Esophagus squamous epithelium (tissue), 5 donors: ENCODE measurements at regions not wholly inside any gene's neighbourhood (a gene's known extent, or its start where the extent isn't known, plus 50 kb on each side); places are given as distances from the start of the nearest gene placed in this dataset.
"Not testable (repeated sequence)": the region's sequence is repeated elsewhere in the genome, so short reads cannot be mapped to it uniquely, and the experiment has no call there.

Source experiments
- DNase-seq: peaks from one replicate; lab custom pipeline; 2025; lab: John Stamatoyannopoulos, UW
- H3K27ac ChIP-seq, 4 donors: fragments of 200-600 bp; sonication (generic); one replicate each; pipeline ENCODE4 v1.5.1; 2016 to 2019; ENCODE audit warnings: mild to moderate bottlenecking in 1 of 4
- H3K27me3 ChIP-seq, 4 donors: fragments of 200-600 bp; sonication (generic); 1 replicate in 3 of 4; 2 replicates in 1 of 4; pipeline versions ENCODE4 v1.5.1 to v1.6.0; 2017 to 2021; ENCODE audit warnings: antibody characterized with exemption in 1 of 4
- H3K36me3 ChIP-seq, 3 donors: fragments of 200-600 bp; sonication (generic); one replicate each; pipeline ENCODE4 v1.5.1; 2016 to 2019
- H3K4me1 ChIP-seq, 3 donors: fragments of 200-600 bp; sonication (generic); one replicate each; pipeline ENCODE4 v1.5.1; 2017 to 2019
- H3K4me3 ChIP-seq, 4 donors: fragments of 200-600 bp; sonication (generic); 1 replicate in 3 of 4; 2 replicates in 1 of 4; pipeline ENCODE4 v1.5.1; 2016 to 2019; ENCODE audit warnings: mild to moderate bottlenecking in 2 of 4, moderate library complexity in 1 of 4
- H3K9me3 ChIP-seq, 3 donors: fragments of 200-600 bp; sonication (generic); one replicate each; pipeline ENCODE4 v1.5.1; 2016 to 2019
- POLR2A ChIP-seq, 4 donors: fragments of 450-650 bp; IDR thresholded peaks; one replicate each; pipeline ENCODE4 v1.6.1; 2017; ENCODE audit warnings: antibody characterized with exemption in 4 of 4, mild to moderate bottlenecking in 4 of 4, moderate library complexity in 3 of 4
- WGBS, 2 donors: methylation state at CpG; one replicate each; pipeline ENCODE4 v1.1.5; 2018; 5-methylcytosine and 5-hydroxymethylcytosine counted together
- intact Hi-C: fragments of 100-400 bp; cut with DNase I; formaldehyde crosslinking; loops from one replicate; pipeline ENCODE4 v1.15.0; 2022
- TF ChIP-seq, protein P1 (sequence below), 6 experiments: fragments of 450-650 bp in 4 of 6; fragments of 200-600 bp in 2 of 6; sonication (generic) in 2 of 6; IDR thresholded peaks; one replicate each; pipeline ENCODE4 v1.5.1; 2016 to 2019; ENCODE audit warnings: antibody characterized with exemption in 6 of 6, mild to moderate bottlenecking in 4 of 6, moderate library complexity in 4 of 6
- donor health status: DM: yes; HTN: yes; CAD: no.

DNA sequence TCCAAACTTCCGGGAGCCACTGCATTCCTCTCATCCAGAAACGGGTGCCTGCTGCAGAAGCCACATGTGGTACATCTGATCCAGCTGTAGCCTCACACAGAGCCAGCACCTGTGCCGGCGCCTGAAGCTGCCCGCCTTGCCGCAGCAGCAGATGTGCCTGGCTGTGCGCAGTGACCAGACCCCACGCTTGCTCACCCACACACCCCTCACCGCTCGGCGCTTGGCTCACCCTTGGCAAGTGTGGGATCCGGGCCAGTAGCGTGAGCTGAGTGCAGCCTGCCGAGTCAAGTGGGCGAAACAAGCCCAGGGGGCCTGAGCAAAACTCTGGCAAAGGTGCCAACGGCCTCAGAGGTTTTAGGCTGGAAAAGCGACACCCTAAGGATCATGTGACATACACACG is 220.1 kb upstream of the TMEFF2 start:
- no peaks in the 10 kb centered on the region for H3K27me3 ChIP-seq
- no peak for DNase-seq
- TF ChIP-seq, protein P1, sequence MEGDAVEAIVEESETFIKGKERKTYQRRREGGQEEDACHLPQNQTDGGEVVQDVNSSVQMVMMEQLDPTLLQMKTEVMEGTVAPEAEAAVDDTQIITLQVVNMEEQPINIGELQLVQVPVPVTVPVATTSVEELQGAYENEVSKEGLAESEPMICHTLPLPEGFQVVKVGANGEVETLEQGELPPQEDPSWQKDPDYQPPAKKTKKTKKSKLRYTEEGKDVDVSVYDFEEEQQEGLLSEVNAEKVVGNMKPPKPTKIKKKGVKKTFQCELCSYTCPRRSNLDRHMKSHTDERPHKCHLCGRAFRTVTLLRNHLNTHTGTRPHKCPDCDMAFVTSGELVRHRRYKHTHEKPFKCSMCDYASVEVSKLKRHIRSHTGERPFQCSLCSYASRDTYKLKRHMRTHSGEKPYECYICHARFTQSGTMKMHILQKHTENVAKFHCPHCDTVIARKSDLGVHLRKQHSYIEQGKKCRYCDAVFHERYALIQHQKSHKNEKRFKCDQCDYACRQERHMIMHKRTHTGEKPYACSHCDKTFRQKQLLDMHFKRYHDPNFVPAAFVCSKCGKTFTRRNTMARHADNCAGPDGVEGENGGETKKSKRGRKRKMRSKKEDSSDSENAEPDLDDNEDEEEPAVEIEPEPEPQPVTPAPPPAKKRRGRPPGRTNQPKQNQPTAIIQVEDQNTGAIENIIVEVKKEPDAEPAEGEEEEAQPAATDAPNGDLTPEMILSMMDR (IDR thresholded peaks at IDR 0.05): no peak
- TF ChIP-seq POLR2A (IDR thresholded peaks at IDR 0.05): no peak
- H3K4me1 ChIP-seq: no peaks in the 10 kb centered on the region
- no peaks in the 10 kb centered on the region for H3K36me3 ChIP-seq
- H3K27ac ChIP-seq: no peak overlapping the region
- no peak overlapping the region for H3K4me3 ChIP-seq
- H3K9me3 ChIP-seq: no peaks in the 10 kb centered on the region
- WGBS, 2 donors: 68 to 81% methylated on average over 3 to 9 of the region's 18 CpGs
- intact Hi-C loops: no loop called here

DNA sequence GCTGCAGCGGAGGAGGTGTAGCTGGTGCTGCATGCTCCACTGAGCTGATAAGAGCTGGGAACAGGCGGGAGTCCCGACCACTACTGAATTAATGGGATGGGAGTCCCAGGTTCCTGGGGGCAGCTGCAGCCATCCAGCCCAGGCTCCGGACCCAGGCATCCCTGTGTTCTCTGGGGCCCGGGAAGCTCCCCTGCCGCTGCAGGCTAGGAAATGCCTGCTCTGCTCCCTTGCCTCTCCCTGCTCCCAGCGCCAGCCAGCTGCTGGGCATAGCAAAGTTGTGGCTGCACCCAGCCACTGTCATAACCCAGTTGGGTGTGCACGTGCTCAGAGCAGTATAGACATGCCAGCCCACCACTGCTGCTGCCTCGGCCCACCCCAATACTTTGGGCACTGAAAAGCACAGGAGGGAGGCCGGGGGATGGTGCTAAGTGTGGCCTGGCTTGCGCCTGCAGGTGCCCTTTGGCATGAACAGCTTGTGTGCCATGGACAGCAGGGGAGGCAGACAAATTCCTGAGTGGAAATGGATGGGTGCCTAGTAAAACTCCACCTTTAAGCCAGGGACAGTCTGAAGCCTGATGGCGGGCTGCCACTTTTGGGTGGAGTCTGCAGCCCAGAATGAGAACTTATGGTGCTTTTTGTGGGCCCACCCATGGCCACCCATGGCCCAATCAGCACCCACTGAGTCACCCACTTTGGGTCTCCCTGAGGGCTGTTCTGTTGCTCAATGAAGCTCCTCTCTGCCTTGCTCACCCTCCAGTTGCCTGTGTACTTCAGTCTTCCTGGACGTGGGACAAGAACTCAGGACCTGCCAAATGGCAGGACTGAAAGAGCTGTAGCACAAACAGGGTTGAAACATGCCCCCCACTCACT is 219.3 kb upstream of the TMEFF2 start:
- Histone ChIP-seq H3K4me1 (no peaks in the 10 kb centered on the region), H3K27me3 (no peaks in the 10 kb centered on the region), H3K4me3 (no peak overlapping the region), H3K36me3 (no peaks in the 10 kb centered on the region), H3K9me3 (no peaks in the 10 kb centered on the region), H3K27ac (no peak overlapping the region)
- no peak for DNase-seq
- TF ChIP-seq, protein P1 (IDR thresholded peaks at IDR 0.05): no peak
- TF ChIP-seq POLR2A (IDR thresholded peaks at IDR 0.05): no peak
- intact Hi-C loops: no loop called here
- WGBS, 2 donors: 20 to 83% methylated on average over 1 to 6 of the region's 13 CpGs

DNA sequence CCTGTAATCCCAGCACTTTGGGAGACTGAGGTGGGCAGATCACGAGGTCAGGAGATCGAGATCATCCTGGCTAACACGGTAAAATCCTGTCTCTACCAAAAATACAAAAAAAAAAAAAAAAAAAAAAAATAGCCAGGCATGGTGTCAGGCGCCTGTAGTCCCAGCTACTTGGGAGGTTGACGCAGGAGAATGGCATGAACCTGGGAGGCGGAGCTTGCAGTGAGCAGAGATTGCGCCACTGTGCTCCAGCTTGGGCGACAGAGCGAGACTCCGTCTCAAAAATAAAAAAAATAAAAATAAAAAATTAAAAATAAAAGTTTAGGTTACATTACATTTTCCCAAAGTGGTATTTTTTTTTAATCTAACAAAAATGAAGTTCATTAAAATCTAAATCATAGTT is 218.1 kb upstream of the TMEFF2 start:
- WGBS, 2 donors: 72 to 77% methylated on average over 10 of the region's 10 CpGs

DNA sequence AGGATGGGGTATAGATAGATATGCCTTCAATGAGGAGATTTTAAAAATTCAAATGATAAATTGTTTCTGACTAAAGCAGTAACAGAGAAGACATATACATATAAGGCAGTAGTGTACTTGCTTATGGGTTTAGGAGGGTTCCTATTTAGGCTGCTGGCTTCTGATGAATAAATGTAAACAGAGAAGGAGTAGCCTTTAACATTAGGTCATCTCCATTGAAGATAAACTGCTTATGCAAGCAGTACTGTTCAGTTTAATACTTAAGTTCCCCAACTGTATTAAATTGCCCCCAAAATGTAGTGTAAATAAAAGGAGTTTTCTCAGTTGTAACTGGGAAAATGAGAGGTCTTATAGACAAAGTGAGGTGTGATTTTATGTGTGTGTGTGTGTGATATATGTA is 217.7 kb upstream of the TMEFF2 start:
- TF ChIP-seq, protein P1 (IDR thresholded peaks at IDR 0.05): no peak
- no peak for TF ChIP-seq POLR2A (IDR thresholded peaks at IDR 0.05)
- intact Hi-C loops: no loop called here
- H3K36me3 ChIP-seq: no peaks in the 10 kb centered on the region

More for the DNA sequence above, 218.1 kb upstream of the TMEFF2 start:
- intact Hi-C loops, H3K27ac ChIP-seq, H3K27me3 ChIP-seq, H3K9me3 ChIP-seq, DNase-seq, H3K36me3 ChIP-seq, H3K4me3 ChIP-seq, H3K4me1 ChIP-seq: not testable (repeated sequence)

DNA sequence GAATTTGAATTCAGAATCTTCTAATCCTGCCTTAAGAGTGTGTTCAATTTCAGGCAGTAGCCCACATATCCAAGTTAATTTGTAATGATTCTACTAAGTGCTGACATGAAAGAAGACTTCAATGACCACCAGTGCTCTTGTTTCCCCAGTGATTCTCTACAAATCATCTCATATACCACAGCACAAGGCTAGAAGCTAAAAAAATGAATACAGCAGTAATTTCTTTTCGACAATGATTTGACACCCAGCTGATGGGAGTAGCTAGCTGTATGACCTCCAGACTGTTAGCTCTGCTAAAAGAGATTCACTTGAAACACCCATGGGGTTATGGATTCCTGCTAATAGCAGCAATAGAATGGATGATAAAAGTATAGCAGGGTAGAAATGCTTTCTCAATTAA is 217.0 kb upstream of the TMEFF2 start:
- 71 to 82% methylated on average over 1 of the region's 1 CpG for WGBS, 2 donors
- Histone ChIP-seq H3K9me3 (no peaks in the 10 kb centered on the region), H3K4me1 (no peaks in the 10 kb centered on the region), H3K4me3 (no peak overlapping the region), H3K36me3 (no peaks in the 10 kb centered on the region), H3K27me3 (no peaks in the 10 kb centered on the region), H3K27ac (no peak overlapping the region)
- intact Hi-C loops: no loop called here
- no peak for DNase-seq
- TF ChIP-seq, protein P1 (IDR thresholded peaks at IDR 0.05): no peak
- TF ChIP-seq POLR2A (IDR thresholded peaks at IDR 0.05): no peak

More for the DNA sequence above, 217.7 kb upstream of the TMEFF2 start:
- no peak overlapping the region for H3K27ac ChIP-seq
- H3K4me3 ChIP-seq: no peak overlapping the region
- H3K9me3 ChIP-seq: no peaks in the 10 kb centered on the region
- no peak for DNase-seq
- H3K27me3 ChIP-seq: no peaks in the 10 kb centered on the region
- no peaks in the 10 kb centered on the region for H3K4me1 ChIP-seq
